ENCODE measurements at regions not wholly inside any gene's neighbourhood (a gene's known extent, or its start where the extent isn't known, plus 50 kb on each side); places are given as distances from the start of the nearest gene placed in this dataset.
"Not testable (repeated sequence)": the region's sequence is repeated elsewhere in the genome, so short reads cannot be mapped to it uniquely, and the experiment has no call there.

GRCh38 chr10:16242859-16243613, 193.8 kb upstream of the PTER start:
- no peak for DNase-seq

GRCh38 chr10:16250136-16250535, 186.7 kb upstream of the PTER start:
- not testable (repeated sequence) for DNase-seq

- DNase-seq, result no peak
Measured at GRCh38 chr10:16256336-16256735, 180.5 kb upstream of the PTER start.

GRCh38 chr10:16258291-16259040, 178.3 kb upstream of the PTER start:
- DNase-seq, result no peak

- DNase-seq, result no peak
Measured at GRCh38 chr10:16259726-16260125, 177.1 kb upstream of the PTER start.

- no peak for DNase-seq
Measured at GRCh38 chr10:16260388-16260787, 176.4 kb upstream of the PTER start.

GRCh38 chr10:16271571-16271970, 165.2 kb upstream of the PTER start:
- no peak for DNase-seq

DNA sequence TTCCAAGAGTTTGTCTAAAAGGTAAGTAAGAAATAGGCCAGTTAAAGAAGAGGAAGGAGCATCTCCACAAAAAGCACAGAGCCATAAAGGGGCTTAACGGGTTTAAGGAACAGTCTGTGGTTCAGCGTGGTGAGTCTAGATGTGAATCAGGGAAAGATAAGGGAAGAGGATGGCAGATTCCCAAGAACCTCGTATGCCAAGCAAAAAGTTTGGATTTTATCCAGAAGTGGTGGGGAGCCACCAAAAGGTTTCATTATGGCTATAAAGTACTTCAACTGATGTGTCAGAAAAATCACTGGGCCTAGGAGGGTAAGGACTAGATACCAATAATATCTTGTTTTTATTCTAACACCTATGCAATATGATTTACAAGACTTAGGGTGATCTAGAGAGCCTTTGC, 161.9 kb upstream of the PTER start:
- DNase-seq, result no peak

GRCh38 chr10:16280595-16280994, 156.2 kb upstream of the PTER start:
- DNase-seq, result no peak

DNA sequence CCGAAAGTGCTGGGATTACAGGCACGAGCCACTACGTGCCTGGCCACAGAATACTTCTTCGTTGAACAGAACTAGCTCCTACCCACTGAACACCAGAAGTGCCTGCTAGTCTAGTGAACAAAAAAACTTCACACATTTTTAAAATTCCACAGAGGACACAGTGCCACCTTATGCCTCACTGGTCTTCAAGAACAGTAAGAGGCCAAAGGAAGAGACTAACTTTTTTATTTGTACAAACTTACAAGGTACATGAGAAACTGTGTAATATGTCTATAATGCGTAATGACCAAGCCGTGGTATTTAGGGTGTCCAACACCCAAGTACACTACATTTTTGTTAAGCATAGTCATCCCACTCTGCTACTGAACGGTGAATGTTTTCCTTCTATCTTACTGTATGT, 144.4 kb upstream of the PTER start:
- DNase-seq, result no peak

DNA sequence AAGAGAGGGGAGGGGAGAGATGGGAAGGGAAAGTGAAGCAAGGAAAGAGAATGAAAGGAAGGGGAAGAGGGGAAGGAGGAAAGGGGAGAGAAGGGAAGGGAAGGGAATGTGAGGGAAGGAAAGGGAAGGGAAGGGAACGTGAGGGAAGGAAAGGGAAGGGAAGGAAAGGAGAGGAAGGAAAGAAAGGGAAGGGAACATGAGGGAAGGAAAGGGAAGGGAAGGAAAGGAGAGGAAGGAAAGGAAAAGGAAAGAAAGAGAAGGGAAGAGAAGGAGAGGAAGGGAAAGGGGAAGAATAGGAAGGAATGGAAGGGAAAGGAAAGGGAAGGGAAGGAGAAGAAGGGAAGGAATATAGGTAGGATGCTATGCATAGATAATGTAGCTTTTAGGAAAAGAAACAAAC, 139.7 kb upstream of the PTER start:
- DNase-seq, result no peak

- no peak for DNase-seq
Measured at GRCh38 chr10:16297642-16298041, 139.2 kb upstream of the PTER start.

DNA sequence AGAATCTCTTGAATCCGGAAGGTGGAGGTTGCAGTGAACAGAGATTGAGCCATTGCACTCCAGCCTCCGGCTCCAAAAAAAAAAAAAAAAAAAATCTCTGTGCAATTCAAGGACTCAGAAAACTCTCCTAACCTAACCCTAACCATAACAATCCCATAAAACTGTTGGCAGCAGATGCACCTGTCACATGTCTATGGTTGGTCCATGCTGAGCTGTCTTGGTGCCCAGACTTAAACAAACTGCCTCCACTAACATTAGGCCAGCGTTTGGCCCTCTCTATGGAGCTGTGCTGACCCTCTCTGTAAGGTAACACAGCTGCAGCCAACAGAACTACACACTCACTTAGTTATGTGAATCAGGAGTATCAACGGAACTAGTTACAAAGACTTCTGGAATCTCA, 132.5 kb upstream of the PTER start:
- no peak for DNase-seq

DNA sequence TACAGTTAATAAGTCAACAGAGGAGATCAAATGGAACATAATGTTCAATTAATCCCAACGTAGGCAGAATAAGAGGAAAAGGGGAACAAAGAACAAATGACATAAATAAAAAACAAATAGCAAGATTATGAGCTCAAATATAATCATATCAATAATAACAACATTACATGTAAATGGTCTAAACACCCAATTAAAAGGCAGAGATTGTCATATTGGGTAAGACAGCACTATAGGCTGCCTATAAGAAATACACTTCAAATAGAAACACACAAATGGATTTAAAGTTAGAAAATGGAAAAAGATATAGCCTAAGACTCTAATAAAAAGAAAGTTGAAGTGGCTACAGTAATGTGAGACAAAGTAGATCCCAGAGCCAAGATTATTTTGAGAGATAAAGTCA, 126.4 kb upstream of the PTER start:
- no peak for DNase-seq

- no peak for DNase-seq
Measured at GRCh38 chr10:16314259-16314658, 122.6 kb upstream of the PTER start.

- no peak for DNase-seq
Measured at GRCh38 chr10:16316733-16317390, 119.9 kb upstream of the PTER start.

DNA sequence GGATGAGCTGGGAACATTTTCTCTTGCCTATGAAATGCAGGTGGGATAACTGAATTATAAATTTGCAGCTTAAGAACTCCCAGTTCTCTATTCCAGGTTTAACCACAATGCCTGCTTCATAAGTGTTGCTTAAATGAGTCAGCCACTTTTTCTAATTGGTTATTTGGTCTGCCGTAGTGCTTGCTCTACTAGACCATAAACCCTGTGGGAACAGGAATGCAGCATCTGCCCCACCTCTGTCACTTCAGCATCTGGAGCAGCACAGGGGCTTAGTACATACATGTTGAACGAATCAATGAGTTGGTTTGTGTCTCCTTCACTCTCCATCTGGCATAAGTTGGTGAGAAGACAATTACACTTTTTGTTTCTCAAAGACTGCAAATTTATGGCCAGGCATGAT, 95.2 kb upstream of the PTER start:
- no peak for DNase-seq

DNA sequence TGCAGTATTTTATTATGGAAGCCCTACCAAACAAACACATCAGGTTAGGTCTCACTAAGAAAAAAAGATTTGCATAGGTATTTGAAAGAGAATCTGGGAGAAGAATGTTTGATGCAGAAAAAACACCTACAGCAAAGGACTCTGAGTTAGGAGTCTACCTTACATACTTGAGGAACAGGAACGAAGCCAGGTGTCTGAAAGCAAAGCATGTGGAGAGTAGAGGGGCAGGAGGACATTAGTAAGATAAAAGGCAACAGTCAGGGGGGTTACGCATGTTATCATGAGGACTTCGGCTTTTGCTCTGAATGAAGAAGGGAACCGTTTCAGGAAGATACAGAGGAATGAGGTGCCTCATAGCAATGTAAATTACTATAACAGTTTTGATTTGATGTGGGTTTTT, 87.9 kb upstream of the PTER start:
- DNase-seq, result no peak

GRCh38 chr10:16352146-16352545, 84.7 kb upstream of the PTER start:
- DNase-seq, result no peak

DNA sequence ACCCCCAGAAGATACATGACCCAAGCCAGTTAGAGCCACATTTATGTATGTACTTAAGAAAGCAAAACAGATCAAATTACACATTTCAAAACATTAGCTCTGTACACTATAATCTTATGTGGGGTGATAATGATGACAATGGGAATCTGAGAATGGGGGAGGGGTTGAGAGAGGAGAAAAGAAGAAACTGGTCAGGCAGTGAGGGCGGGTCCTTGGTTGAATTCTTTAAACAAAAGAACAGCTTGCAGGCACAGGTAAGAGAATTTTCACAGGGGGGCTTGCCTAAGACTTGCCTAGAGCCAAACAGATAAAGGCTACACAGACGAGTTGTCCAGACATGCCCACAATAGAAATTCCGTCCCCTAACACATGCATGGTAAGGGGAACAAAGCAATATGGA, 76.8 kb upstream of the PTER start:
- no peak for DNase-seq

DNA sequence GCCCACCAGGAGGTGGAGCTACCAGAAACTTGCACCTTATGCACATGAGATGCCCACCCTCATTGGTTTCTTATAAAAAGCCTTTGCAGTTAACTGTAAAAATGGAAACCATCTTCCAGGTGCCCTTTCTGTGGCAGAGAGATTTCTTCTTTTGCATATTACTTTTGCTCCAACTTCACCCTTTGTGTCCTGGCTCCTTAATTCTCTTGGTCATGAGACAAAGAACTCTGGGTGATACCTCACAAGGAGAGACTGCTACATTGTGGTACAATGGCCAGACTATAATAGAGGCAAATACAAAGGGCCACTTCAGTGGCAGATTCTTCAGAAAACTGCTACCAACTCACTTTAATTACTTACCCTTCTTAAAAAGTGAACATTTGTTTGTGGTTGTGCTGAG, 76.4 kb upstream of the PTER start:
- no peak for DNase-seq

DNA sequence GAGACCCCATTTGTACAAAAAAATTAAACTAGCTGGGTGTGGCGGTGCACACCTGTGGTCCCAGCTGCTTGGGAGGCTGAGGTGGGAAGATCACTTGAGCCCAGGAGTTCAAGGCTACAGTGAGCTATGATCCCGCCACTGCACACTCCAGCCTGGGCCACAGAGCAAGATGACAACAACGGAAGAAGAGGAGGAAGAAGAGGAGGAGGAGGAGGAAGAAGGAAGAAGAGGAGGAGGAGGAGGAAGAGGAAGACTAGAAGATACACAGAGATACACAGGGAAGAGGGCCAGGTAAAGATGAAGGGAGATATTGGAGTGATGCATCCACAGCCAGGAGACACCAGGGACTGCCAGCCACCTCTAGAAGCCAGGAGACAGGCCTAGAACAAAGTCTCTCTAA, 75.7 kb upstream of the PTER start:
- no peak for DNase-seq

DNA sequence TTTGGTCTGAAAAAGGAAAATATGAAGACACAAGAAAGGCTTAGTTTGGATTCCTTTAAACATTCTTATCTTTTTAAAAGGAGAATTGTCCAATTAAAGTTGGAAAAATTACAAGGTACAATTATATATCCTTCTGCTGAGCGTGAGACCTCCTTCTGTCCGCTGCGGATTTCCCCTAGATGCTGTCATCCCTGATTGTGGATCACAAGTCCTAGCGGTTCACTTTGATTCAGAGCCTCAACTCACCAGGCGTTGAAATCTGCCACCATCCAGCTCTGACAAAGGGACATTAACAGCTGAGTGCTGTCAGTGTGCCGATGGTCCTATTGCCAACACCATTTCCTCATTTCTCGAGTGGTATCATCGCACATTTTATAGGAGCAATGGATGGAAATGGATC, 73.1 kb upstream of the PTER start:
- no peak for DNase-seq

DNA sequence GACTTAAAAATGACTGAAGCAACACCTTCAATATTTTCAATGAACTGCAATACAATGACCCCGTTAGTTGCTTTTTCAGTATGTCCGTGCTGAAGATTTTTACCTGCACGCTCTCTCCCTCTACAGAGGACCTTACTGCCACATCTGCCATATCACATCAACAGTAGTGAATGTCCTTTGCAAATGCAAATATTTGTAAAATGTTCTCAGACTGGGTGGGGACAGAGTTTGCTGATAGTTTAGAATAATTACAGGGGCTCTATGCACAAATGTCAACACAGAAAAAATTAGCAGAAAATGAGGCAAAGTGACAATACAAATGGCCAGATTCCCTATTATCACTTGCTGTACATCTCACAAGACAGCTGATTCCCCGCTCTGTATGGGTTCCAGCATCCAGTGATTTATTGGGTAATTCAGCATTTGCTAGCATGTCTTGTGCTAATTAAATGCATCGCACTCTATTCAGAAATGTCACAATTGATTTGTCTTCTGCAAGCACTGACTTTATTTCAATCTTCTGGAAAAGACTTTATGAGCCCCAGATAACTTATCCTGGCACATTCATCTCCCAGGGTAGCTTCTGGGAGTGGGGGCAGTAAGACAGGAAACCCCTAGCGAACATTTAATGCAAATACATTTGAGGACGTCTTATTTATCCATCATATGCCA, 69.1 kb upstream of the PTER start:
- DNase-seq, result no peak

All from CD4-positive, alpha-beta T cell treated with Interleukin-21 for 1 hour (primary cell).